Endothelial cell of umbilical vein (primary cell): ENCODE measurements at regions not wholly inside any gene's neighbourhood (a gene's known extent, or its start where the extent isn't known, plus 50 kb on each side); places are given as distances from the start of the nearest gene placed in this dataset.

Experiments used
- CTCF ChIP-seq, 2 donors: IDR thresholded peaks; 1 replicate in 1 of 2; 2 replicates in 1 of 2; pipeline ENCODE4 v1.5.1; 2011; ENCODE audit warnings: low read length in 2 of 2, mild to moderate bottlenecking in 2 of 2, moderate library complexity in 2 of 2, control low read depth in 1 of 2, inconsistent platforms in 1 of 2, low read depth in 1 of 2; ENCODE audit not compliant: insufficient read depth in 1 of 2; ENCODE audit errors: extremely low read depth in 1 of 2
- GATA2 ChIP-seq: IDR thresholded peaks from 2 replicates; pipeline ENCODE4 v1.7.0; 2011; ENCODE audit warnings: low read depth, mild to moderate bottlenecking, moderate library complexity, mixed read lengths, low read length; ENCODE audit not compliant: insufficient read length, insufficient read depth
- POLR2A ChIP-seq: IDR thresholded peaks from 2 replicates; pipeline ENCODE4 v1.6.1; 2012; ENCODE audit warnings: low read depth, mild to moderate bottlenecking, control low read depth, low read length
- POLR2AphosphoS5 ChIP-seq: IDR thresholded peaks from 2 replicates; pipeline ENCODE4 v1.6.1; 2012; ENCODE audit warnings: low read depth, mild to moderate bottlenecking, control low read depth, low read length, moderate library complexity; ENCODE audit not compliant: insufficient read depth

GRCh38 chr16:65312795-65313194 is 190.9 kb upstream of the CDH11 start:
- TF ChIP-seq POLR2AphosphoS5 (no peak), POLR2A (no peak), CTCF (IDR thresholded peaks at IDR 0.05; ENCODE audit: extremely low read depth in 1 of 2, insufficient read depth in 1 of 2, low read depth in 1 of 2, low read length in 2 of 2) (no peak), GATA2 (no peak)
